22Rv1 (cell line): ENCODE measurements at regions not wholly inside any gene's neighbourhood (a gene's known extent, or its start where the extent isn't known, plus 50 kb on each side); places are given as distances from the start of the nearest gene placed in this dataset.

Experiments used
- H3K27ac ChIP-seq: fragments of 450-650 bp; 2 replicates; pipeline ENCODE4 v1.5.1; 2017
- CTCF ChIP-seq: fragments of 450-650 bp; IDR thresholded peaks from 2 replicates; pipeline ENCODE4 v1.5.1; 2017; ENCODE audit warnings: mild to moderate bottlenecking
- ZFX ChIP-seq: fragments of 450-650 bp; IDR thresholded peaks from 2 replicates; pipeline ENCODE4 v1.6.1; 2017; ENCODE audit warnings: antibody characterized with exemption, borderline replicate concordance

- TF ChIP-seq CTCF, result no peak
- TF ChIP-seq ZFX, result no peak
- H3K27ac ChIP-seq, result no peak overlapping the region
Observed at GRCh38 chr21:35414056-35414455, 365.0 kb upstream of the RUNX1 start.

- TF ChIP-seq CTCF, result no peak
- no peak for TF ChIP-seq ZFX
- no peak overlapping the region for H3K27ac ChIP-seq
Observed at GRCh38 chr21:35412231-35412630, 363.1 kb upstream of the RUNX1 start.

GRCh38 chr21:35411434-35411833 lies 362.3 kb upstream of the RUNX1 start:
- no peak for TF ChIP-seq CTCF
- TF ChIP-seq ZFX, result no peak
- H3K27ac ChIP-seq, result no peak overlapping the region

- TF ChIP-seq CTCF (no peak), ZFX (no peak)
- no peak overlapping the region for H3K27ac ChIP-seq
Observed at GRCh38 chr21:35410656-35411055, 361.6 kb upstream of the RUNX1 start.

- no peak overlapping the region for H3K27ac ChIP-seq
- TF ChIP-seq ZFX (no peak), CTCF (no peak)
Observed at GRCh38 chr21:35410123-35410522, 361.0 kb upstream of the RUNX1 start.

GRCh38 chr21:35408401-35408800 lies 359.3 kb upstream of the RUNX1 start:
- no peak overlapping the region for H3K27ac ChIP-seq
- TF ChIP-seq CTCF (no peak), ZFX (no peak)

GRCh38 chr21:35406635-35407034 lies 357.5 kb upstream of the RUNX1 start:
- TF ChIP-seq ZFX (no peak), CTCF (no peak)
- no peak overlapping the region for H3K27ac ChIP-seq
